Naive thymus-derived CD4-positive, alpha-beta T cell (primary cell): ENCODE measurements at regions not wholly inside any gene's neighbourhood (a gene's known extent, or its start where the extent isn't known, plus 50 kb on each side); places are given as distances from the start of the nearest gene placed in this dataset.

ENCODE experiments used
- ATAC-seq: fragments of 150-1000 bp; cut with Tn5 transposase; 2 replicates; pipeline ENCODE4 v1.10.0; 2021; ENCODE audit warnings: mild to moderate bottlenecking, moderate library complexity
- CTCF ChIA-PET: fragments of 350-600 bp; sonication (Branson Sonifier 250); formaldehyde crosslinking; loops from one replicate; lab custom pipeline; 2021; ENCODE audit warnings: antibody characterized with exemption; lab: Charles Lee
- POLR2A ChIA-PET: fragments of 350-600 bp; sonication (Branson Sonifier 250); formaldehyde crosslinking; loops from one replicate; lab custom pipeline; 2021; ENCODE audit warnings: antibody characterized with exemption, inconsistent platforms; lab: Charles Lee
- DNase-seq, 9 donors: peaks; one replicate each; pipeline versions ENCODE4 v3.0.0 to v3.0.0-alpha.2; 2020 to 2022; ENCODE audit warnings: mixed read lengths in 1 of 9
- H3K27ac ChIP-seq: one replicate; pipeline ENCODE4 v1.7.0; 2013; ENCODE audit warnings: mild to moderate bottlenecking, low read depth, low read length, moderate library complexity
- H3K27me3 ChIP-seq, 2 donors: one replicate each; pipeline ENCODE4 v1.7.0; 2013; ENCODE audit warnings: low read length in 2 of 2, mild to moderate bottlenecking in 2 of 2, moderate library complexity in 2 of 2; ENCODE audit not compliant: control insufficient read depth in 2 of 2, insufficient read depth in 2 of 2
- H3K36me3 ChIP-seq, 3 experiments: 1 replicate in 2 of 3; 2 replicates in 1 of 3; pipeline ENCODE4 v1.7.0; 2013; ENCODE audit warnings: low read length in 3 of 3, mild to moderate bottlenecking in 3 of 3, moderate library complexity in 1 of 3; ENCODE audit not compliant: insufficient read depth in 3 of 3, control insufficient read depth in 2 of 3
- H3K4me1 ChIP-seq, 2 donors: one replicate each; pipeline ENCODE4 v1.7.0; 2013; ENCODE audit warnings: low read length in 2 of 2, mild to moderate bottlenecking in 2 of 2, moderate library complexity in 1 of 2; ENCODE audit not compliant: control insufficient read depth in 2 of 2, insufficient read depth in 2 of 2
- H3K4me3 ChIP-seq: 2 replicates; pipeline ENCODE4 v1.7.0; 2013; ENCODE audit warnings: mild to moderate bottlenecking, low read length
- H3K9me3 ChIP-seq, 3 experiments: 1 replicate in 2 of 3; 2 replicates in 1 of 3; pipeline ENCODE4 v1.7.0; 2013; ENCODE audit warnings: low read length in 3 of 3; ENCODE audit not compliant: control insufficient read depth in 2 of 3
- H3K27ac Mint-ChIP-seq, 9 donors: one replicate each; pipeline ENCODE4 v1.8.0; 2020 to 2022; ENCODE audit warnings: mixed read lengths in 9 of 9, mild to moderate bottlenecking in 8 of 9, moderate library complexity in 5 of 9, inconsistent platforms in 2 of 9
- H3K27me3 Mint-ChIP-seq, 5 donors: one replicate each; pipeline ENCODE4 v1.8.0; 2021 to 2022; ENCODE audit warnings: mixed read lengths in 5 of 5, mild to moderate bottlenecking in 1 of 5
- H3K36me3 Mint-ChIP-seq, 5 donors: one replicate each; pipeline ENCODE4 v1.8.0; 2020 to 2022; ENCODE audit warnings: mixed read lengths in 5 of 5, mild to moderate bottlenecking in 3 of 5, inconsistent platforms in 1 of 5
- H3K4me1 Mint-ChIP-seq, 7 donors: one replicate each; pipeline ENCODE4 v1.8.0; 2020 to 2022; ENCODE audit warnings: mixed read lengths in 7 of 7, mild to moderate bottlenecking in 3 of 7, inconsistent platforms in 1 of 7
- H3K4me3 Mint-ChIP-seq, 10 donors: one replicate each; pipeline ENCODE4 v1.8.0; 2020 to 2022; ENCODE audit warnings: mild to moderate bottlenecking in 10 of 10, mixed read lengths in 10 of 10, moderate library complexity in 6 of 10, inconsistent platforms in 2 of 10
- H3K9me3 Mint-ChIP-seq, 11 donors: one replicate each; pipeline ENCODE4 v1.8.0; 2020 to 2022; ENCODE audit warnings: mixed read lengths in 11 of 11, mild to moderate bottlenecking in 4 of 11, inconsistent platforms in 1 of 11, moderate library complexity in 1 of 11
- intact Hi-C, 2 donors: fragments of 100-400 bp; cut with micrococcal nuclease; formaldehyde crosslinking; loops; one replicate each; pipeline ENCODE4 v1.15.1; 2023

GRCh38 chr3:17793542-17794195, 51.2 kb upstream of the TBC1D5 start:
- Histone ChIP-seq H3K4me1 (no peaks in the 10 kb centered on the region), H3K4me3 (no peak overlapping the region), H3K9me3 (no peaks in the 10 kb centered on the region), H3K27ac (no peak overlapping the region), H3K36me3 (no peaks in the 10 kb centered on the region), H3K27me3 (no peaks in the 10 kb centered on the region)
- no peak overlapping the region for H3K27ac Mint-ChIP-seq
- POLR2A ChIA-PET, result no interaction called here
- intact Hi-C loops, result no loop called here
- peaks cover 7 to 40% (median 16%) of the 10 kb centered on the region in 11 donors for H3K9me3 Mint-ChIP-seq
- no peaks in the 10 kb centered on the region for H3K4me1 Mint-ChIP-seq
- ATAC-seq, result no peak
- no peak overlapping the region for H3K4me3 Mint-ChIP-seq
- H3K27me3 Mint-ChIP-seq, result peaks cover 0 to 16% (median 13%) of the 10 kb centered on the region in 5 donors
- DNase-seq, result no peak
- CTCF ChIA-PET, result no interaction called here
- peaks cover 5 to 26% (median 6%) of the 10 kb centered on the region in 5 donors for H3K36me3 Mint-ChIP-seq
